Kidney tubule cell (primary cell): ENCODE measurements at regions not wholly inside any gene's neighbourhood (a gene's known extent, or its start where the extent isn't known, plus 50 kb on each side); places are given as distances from the start of the nearest gene placed in this dataset.
"Not testable (repeated sequence)": the region's sequence is repeated elsewhere in the genome, so short reads cannot be mapped to it uniquely, and the experiment has no call there.

ENCODE experiments used
- DNase-seq: peaks from one replicate; pipeline ENCODE4 v3.0.0-alpha.2; 2018; ENCODE audit warnings: low spot score

- DNase-seq: no peak
Observed at GRCh38 chrX:56343219-56343618, 111.1 kb downstream of the KLF8 start.

GRCh38 chrX:56343664-56344063 is 111.5 kb downstream of the KLF8 start:
- no peak for DNase-seq

- not testable (repeated sequence) for DNase-seq
Observed at GRCh38 chrX:56358145-56358544, 126.0 kb downstream of the KLF8 start.

GRCh38 chrX:56365171-56365570 is 133.0 kb downstream of the KLF8 start:
- DNase-seq: not testable (repeated sequence)

- no peak for DNase-seq
Observed at GRCh38 chrX:56366901-56367300, 134.7 kb downstream of the KLF8 start.

GRCh38 chrX:56368962-56369361 is 136.8 kb downstream of the KLF8 start:
- DNase-seq: no peak

- not testable (repeated sequence) for DNase-seq
Observed at GRCh38 chrX:56379984-56380780, 148.0 kb downstream of the KLF8 start.

- DNase-seq: no peak
Observed at GRCh38 chrX:56382278-56382677, 150.1 kb downstream of the KLF8 start.

- DNase-seq: no peak
Observed at GRCh38 chrX:56385336-56385735, 153.2 kb downstream of the KLF8 start.

GRCh38 chrX:56385960-56386359 is 153.8 kb downstream of the KLF8 start:
- DNase-seq: no peak

GRCh38 chrX:56397636-56398035 is 165.5 kb downstream of the KLF8 start:
- no peak for DNase-seq

GRCh38 chrX:56402207-56402606 is 161.2 kb upstream of the UBQLN2 start:
- no peak for DNase-seq

- DNase-seq: no peak
Observed at GRCh38 chrX:56429581-56429980, 133.8 kb upstream of the UBQLN2 start.

- DNase-seq: not testable (repeated sequence)
Observed at GRCh38 chrX:56451981-56452380, 111.4 kb upstream of the UBQLN2 start.

- DNase-seq: no peak
Observed at GRCh38 chrX:56462389-56462788, 101.0 kb upstream of the UBQLN2 start.

GRCh38 chrX:56468441-56468840 is 95.0 kb upstream of the UBQLN2 start:
- DNase-seq: no peak

- not testable (repeated sequence) for DNase-seq
Observed at GRCh38 chrX:56494923-56495322, 68.5 kb upstream of the UBQLN2 start.

GRCh38 chrX:56498756-56499155 is 64.7 kb upstream of the UBQLN2 start:
- DNase-seq: no peak

- peak; percentile 9 for DNase-seq
Observed at GRCh38 chrX:56499372-56499771, 64.1 kb upstream of the UBQLN2 start.

- DNase-seq: peak; percentile 29
Observed at GRCh38 chrX:56503941-56504673, 59.3 kb upstream of the UBQLN2 start.

- DNase-seq: peak; percentile 6
Observed at GRCh38 chrX:56505866-56506265, 57.6 kb upstream of the UBQLN2 start.
